MM.1S (cell line): ENCODE measurements at regions not wholly inside any gene's neighbourhood (a gene's known extent, or its start where the extent isn't known, plus 50 kb on each side); places are given as distances from the start of the nearest gene placed in this dataset.

Source experiments
- DNase-seq: peaks from one replicate; pipeline ENCODE4 v3.0.0-alpha.2; 2015
- H2AFZ ChIP-seq: fragments of 300-600 bp; sonication (generic); 2 replicates; pipeline ENCODE4 v1.6.0; 2016; ENCODE audit warnings: antibody characterized with exemption, low read length
- H3F3A ChIP-seq: fragments of 300-600 bp; sonication (generic); 2 replicates; pipeline ENCODE4 v1.6.1; 2016; ENCODE audit warnings: mild to moderate bottlenecking, antibody characterized with exemption, low read length, moderate library complexity, mixed read lengths; ENCODE audit not compliant: insufficient read depth
- H3K27ac ChIP-seq: fragments of 300-600 bp; sonication (generic); 2 replicates; pipeline ENCODE4 v1.5.1; 2016; ENCODE audit warnings: mild to moderate bottlenecking, low read length
- H3K27me3 ChIP-seq: fragments of 300-600 bp; sonication (generic); replicated peaks from 2 replicates; pipeline ENCODE4 v1.6.0; 2016; ENCODE audit warnings: low read length; ENCODE audit not compliant: insufficient read depth
- H3K36me3 ChIP-seq: fragments of 300-600 bp; sonication (generic); replicated peaks from 2 replicates; pipeline ENCODE4 v1.6.1; 2016; ENCODE audit warnings: mild to moderate bottlenecking, low read length, mixed read lengths; ENCODE audit not compliant: insufficient read depth
- H3K4me1 ChIP-seq: fragments of 300-600 bp; sonication (generic); 2 replicates; pipeline ENCODE4 v1.6.1; 2016; ENCODE audit warnings: low read length, mixed read lengths
- H3K4me2 ChIP-seq: fragments of 300-600 bp; sonication (generic); 2 replicates; pipeline ENCODE4 v1.6.0; 2016; ENCODE audit warnings: low read depth, low read length
- H3K4me3 ChIP-seq: fragments of 300-600 bp; sonication (generic); 2 replicates; pipeline ENCODE4 v1.5.1; 2016; ENCODE audit warnings: low read length, mixed read lengths
- H3K79me2 ChIP-seq: fragments of 300-600 bp; sonication (generic); 2 replicates; pipeline ENCODE4 v1.6.1; 2016; ENCODE audit warnings: mixed run types, low read length, mixed read lengths
- H3K9ac ChIP-seq: fragments of 300-600 bp; sonication (generic); 2 replicates; pipeline ENCODE4 v1.6.1; 2016; ENCODE audit warnings: low read length, mixed read lengths
- H3K9me2 ChIP-seq: fragments of 300-600 bp; sonication (generic); replicated peaks from 2 replicates; pipeline ENCODE4 v1.6.1; 2016; ENCODE audit warnings: mild to moderate bottlenecking, low read length, mixed read lengths; ENCODE audit not compliant: insufficient read depth
- H3K9me3 ChIP-seq: fragments of 300-600 bp; sonication (generic); replicated peaks from 2 replicates; pipeline ENCODE4 v1.6.1; 2016; ENCODE audit warnings: mild to moderate bottlenecking, low read length, mixed read lengths; ENCODE audit not compliant: insufficient read depth
- H4K20me1 ChIP-seq: fragments of 300-600 bp; sonication (generic); 2 replicates; pipeline ENCODE4 v1.6.1; 2016; ENCODE audit warnings: mild to moderate bottlenecking, low read length, moderate library complexity, mixed read lengths; ENCODE audit not compliant: insufficient read depth
- EZH2 ChIP-seq: fragments of 300-600 bp; sonication (generic); optimal IDR thresholded peaks from 2 replicates; pipeline ENCODE3; 2017; ENCODE audit warnings: low read depth, mild to moderate bottlenecking, antibody characterized with exemption, low read length, mixed read lengths
- EZH2phosphoT487 ChIP-seq: fragments of 300-600 bp; sonication (generic); IDR thresholded peaks from 2 replicates; pipeline ENCODE4 v1.6.1; 2018; ENCODE audit warnings: antibody characterized with exemption, low read length
- TF ChIP-seq, protein P1 (sequence below): fragments of 300-600 bp; sonication (generic); IDR thresholded peaks from 2 replicates; pipeline ENCODE4 v1.5.1; 2016; ENCODE audit warnings: antibody characterized with exemption, low read length, mixed read lengths

DNA sequence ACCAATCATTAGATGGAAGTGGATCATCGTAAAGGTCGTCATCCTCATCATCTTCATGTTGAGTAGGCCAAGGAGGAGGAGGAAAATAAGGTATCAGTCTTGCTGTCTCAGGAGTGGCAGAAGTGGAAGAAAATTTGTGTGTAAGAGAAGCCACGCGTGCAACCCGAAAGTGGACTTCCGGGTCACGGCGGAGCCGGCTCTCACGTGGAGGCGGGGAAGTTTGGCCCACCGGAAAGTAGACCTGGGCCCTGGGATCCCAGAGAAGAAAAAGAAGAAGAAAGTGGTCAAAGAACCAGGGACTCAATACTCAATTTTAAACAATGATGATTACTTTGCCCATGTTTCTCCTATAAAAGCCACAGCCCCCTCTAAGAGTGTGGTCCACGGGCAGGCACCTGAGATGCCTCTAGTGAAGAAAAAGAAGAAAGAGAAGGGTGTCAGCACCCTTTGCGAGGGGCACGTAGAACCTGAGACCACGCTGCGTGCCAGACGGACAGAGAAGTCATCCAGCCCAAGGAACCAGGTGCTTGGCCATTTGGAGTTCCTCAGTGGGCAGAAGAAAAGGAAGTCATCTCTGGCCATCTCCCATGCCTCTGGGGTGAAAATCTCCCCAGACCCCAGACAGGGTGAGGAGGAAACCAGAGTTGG is 365.8 kb downstream of the BCAT1 start:
- Histone ChIP-seq H3K36me3 (no peaks in the 10 kb centered on the region), H3K9ac (no peak overlapping the region), H4K20me1 (no peaks in the 10 kb centered on the region), H3K9me2 (no peaks in the 10 kb centered on the region), H2AFZ (no peak overlapping the region), H3F3A (no peaks in the 10 kb centered on the region), H3K4me3 (no peak overlapping the region), H3K4me2 (no peak overlapping the region), H3K9me3 (no peaks in the 10 kb centered on the region), H3K79me2 (no peaks in the 10 kb centered on the region), H3K27ac (no peak overlapping the region), H3K4me1 (no peaks in the 10 kb centered on the region), H3K27me3 (no peaks in the 10 kb centered on the region)
- DNase-seq: no peak
- TF ChIP-seq EZH2phosphoT487 (no peak), EZH2 (no peak)

DNA sequence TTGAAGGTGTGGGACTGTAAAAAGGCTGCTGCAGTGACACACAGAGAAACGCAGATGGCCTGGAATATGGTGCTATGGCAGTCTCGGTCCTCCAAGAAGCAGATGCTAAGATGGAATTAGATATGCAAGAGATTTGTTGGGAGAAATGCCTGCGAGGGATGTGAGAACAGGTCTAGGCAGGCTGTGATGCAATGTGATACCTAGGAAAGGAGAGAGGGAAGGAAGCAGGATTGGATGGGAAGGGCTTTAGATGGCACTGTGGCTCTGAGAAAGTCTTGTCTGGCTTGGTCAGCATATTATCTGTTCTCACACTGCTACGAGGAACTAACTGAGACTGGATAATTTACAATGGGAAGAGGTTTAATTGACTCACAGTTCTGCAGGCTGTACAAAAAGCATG is 374.4 kb downstream of the BCAT1 start:
- Histone ChIP-seq H3K79me2 (no peaks in the 10 kb centered on the region), H4K20me1 (no peaks in the 10 kb centered on the region), H3K9me2 (no peaks in the 10 kb centered on the region)

DNA sequence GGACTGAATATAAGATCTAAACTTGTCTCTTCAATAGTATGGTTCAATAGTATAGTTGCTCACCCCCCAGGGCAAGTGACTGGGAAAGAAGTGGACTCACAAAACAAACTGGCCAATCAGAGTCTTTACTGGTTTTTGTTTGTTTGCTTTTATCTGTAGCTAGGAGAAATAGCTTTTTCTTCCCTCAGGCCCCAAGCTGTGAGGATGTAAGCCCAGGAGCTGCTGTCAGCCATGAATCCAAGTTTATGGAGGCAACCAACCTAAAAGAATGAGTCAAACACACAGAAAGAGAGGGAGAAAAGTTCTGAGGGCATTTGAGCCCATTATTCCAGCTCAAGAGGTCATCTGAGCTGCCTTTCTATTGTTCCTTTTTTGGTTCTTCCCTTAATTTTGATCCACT is 375.3 kb downstream of the BCAT1 start:
- Histone ChIP-seq H3K79me2 (no peaks in the 10 kb centered on the region), H3F3A (no peaks in the 10 kb centered on the region), H3K27me3 (no peaks in the 10 kb centered on the region), H3K36me3 (no peaks in the 10 kb centered on the region), H2AFZ (no peak overlapping the region), H4K20me1 (no peaks in the 10 kb centered on the region), H3K9me3 (no peaks in the 10 kb centered on the region), H3K4me2 (no peak overlapping the region), H3K9me2 (no peaks in the 10 kb centered on the region), H3K27ac (no peak overlapping the region), H3K9ac (no peak overlapping the region), H3K4me3 (no peak overlapping the region), H3K4me1 (no peaks in the 10 kb centered on the region)
- no peak for DNase-seq
- TF ChIP-seq EZH2phosphoT487 (no peak), EZH2 (no peak)
- TF ChIP-seq, protein P1, sequence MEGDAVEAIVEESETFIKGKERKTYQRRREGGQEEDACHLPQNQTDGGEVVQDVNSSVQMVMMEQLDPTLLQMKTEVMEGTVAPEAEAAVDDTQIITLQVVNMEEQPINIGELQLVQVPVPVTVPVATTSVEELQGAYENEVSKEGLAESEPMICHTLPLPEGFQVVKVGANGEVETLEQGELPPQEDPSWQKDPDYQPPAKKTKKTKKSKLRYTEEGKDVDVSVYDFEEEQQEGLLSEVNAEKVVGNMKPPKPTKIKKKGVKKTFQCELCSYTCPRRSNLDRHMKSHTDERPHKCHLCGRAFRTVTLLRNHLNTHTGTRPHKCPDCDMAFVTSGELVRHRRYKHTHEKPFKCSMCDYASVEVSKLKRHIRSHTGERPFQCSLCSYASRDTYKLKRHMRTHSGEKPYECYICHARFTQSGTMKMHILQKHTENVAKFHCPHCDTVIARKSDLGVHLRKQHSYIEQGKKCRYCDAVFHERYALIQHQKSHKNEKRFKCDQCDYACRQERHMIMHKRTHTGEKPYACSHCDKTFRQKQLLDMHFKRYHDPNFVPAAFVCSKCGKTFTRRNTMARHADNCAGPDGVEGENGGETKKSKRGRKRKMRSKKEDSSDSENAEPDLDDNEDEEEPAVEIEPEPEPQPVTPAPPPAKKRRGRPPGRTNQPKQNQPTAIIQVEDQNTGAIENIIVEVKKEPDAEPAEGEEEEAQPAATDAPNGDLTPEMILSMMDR: no peak

More for the DNA sequence above, 374.4 kb downstream of the BCAT1 start:
- no peak overlapping the region for H3K9ac ChIP-seq
- no peak overlapping the region for H3K4me3 ChIP-seq
- H3K27me3 ChIP-seq: no peaks in the 10 kb centered on the region
- H3K27ac ChIP-seq: no peak overlapping the region
- H3K4me1 ChIP-seq: no peaks in the 10 kb centered on the region
- TF ChIP-seq, protein P1: no peak
- TF ChIP-seq EZH2phosphoT487: no peak
- no peak for TF ChIP-seq EZH2
- H3K36me3 ChIP-seq: no peaks in the 10 kb centered on the region
- no peaks in the 10 kb centered on the region for H3K9me3 ChIP-seq
- H3K4me2 ChIP-seq: no peak overlapping the region
- H3F3A ChIP-seq: no peaks in the 10 kb centered on the region
- DNase-seq: no peak
- no peak overlapping the region for H2AFZ ChIP-seq

DNA sequence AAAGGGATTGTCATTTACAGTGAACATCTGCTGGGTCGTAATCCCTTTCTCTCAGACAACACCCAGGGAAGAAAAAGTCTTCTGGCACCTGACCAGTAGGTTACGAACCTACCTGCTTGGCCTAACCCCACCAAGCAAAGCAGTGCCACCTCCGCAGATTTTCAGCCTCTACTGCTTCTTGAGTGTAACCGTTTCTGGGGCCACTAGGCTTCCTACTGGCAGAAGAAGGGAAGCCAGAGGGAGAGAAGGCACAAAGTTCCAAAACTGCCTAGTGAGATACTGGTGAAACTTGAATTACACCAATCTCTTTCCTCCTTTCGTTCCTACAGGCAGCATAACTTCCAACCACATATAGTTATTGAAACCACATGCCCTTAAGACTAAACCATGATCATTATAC is 383.6 kb downstream of the BCAT1 start:
- no peaks in the 10 kb centered on the region for H3K27me3 ChIP-seq
- H3K4me2 ChIP-seq: no peak overlapping the region
- H3K4me3 ChIP-seq: no peak overlapping the region
- H3K27ac ChIP-seq: no peak overlapping the region
- H3K4me1 ChIP-seq: no peaks in the 10 kb centered on the region
- no peaks in the 10 kb centered on the region for H3F3A ChIP-seq
- H3K9me3 ChIP-seq: no peaks in the 10 kb centered on the region
- no peaks in the 10 kb centered on the region for H3K79me2 ChIP-seq
- TF ChIP-seq EZH2: no peak
- TF ChIP-seq, protein P1: no peak
- TF ChIP-seq EZH2phosphoT487: no peak
- H3K36me3 ChIP-seq: no peaks in the 10 kb centered on the region
- no peaks in the 10 kb centered on the region for H4K20me1 ChIP-seq
- no peak for DNase-seq
- no peaks in the 10 kb centered on the region for H3K9me2 ChIP-seq
- H2AFZ ChIP-seq: no peak overlapping the region
- no peak overlapping the region for H3K9ac ChIP-seq
